Fibroblast of skin of left quadriceps (primary cell): ENCODE measurements at regions not wholly inside any gene's neighbourhood (a gene's known extent, or its start where the extent isn't known, plus 50 kb on each side); places are given as distances from the start of the nearest gene placed in this dataset.
"Not testable (repeated sequence)": the region's sequence is repeated elsewhere in the genome, so short reads cannot be mapped to it uniquely, and the experiment has no call there.

Source experiments
- DNase-seq, 2 experiments: peaks; one replicate each; pipeline ENCODE4 v3.0.0-alpha.2; 2013; ENCODE audit warnings: low read depth in 2 of 2

- no peak for DNase-seq
Measured at GRCh38 chr3:21989341-21990042, 238.5 kb upstream of the ZNF385D start.

GRCh38 chr3:21991061-21991460, 240.1 kb upstream of the ZNF385D start:
- DNase-seq, result no peak

- DNase-seq, result no peak
Measured at GRCh38 chr3:21995079-21995607, 244.1 kb upstream of the ZNF385D start.

- no peak for DNase-seq
Measured at GRCh38 chr3:22007368-22007767, 256.4 kb upstream of the ZNF385D start.

- DNase-seq, result no peak
Measured at GRCh38 chr3:22010997-22011396, 260.0 kb upstream of the ZNF385D start.

- DNase-seq, result peak in 1 of 2 experiments; percentile 1
Measured at GRCh38 chr3:22012471-22012870, 261.5 kb upstream of the ZNF385D start.

GRCh38 chr3:22013641-22014040, 262.6 kb upstream of the ZNF385D start:
- no peak for DNase-seq

- no peak for DNase-seq
Measured at GRCh38 chr3:22016197-22016596, 265.2 kb upstream of the ZNF385D start.

GRCh38 chr3:22024638-22025037, 273.6 kb upstream of the ZNF385D start:
- DNase-seq, result not testable (repeated sequence)

- no peak for DNase-seq
Measured at GRCh38 chr3:22029480-22029879, 278.5 kb upstream of the ZNF385D start.

GRCh38 chr3:22039161-22039560, 288.2 kb upstream of the ZNF385D start:
- DNase-seq, result no peak

GRCh38 chr3:22040150-22040549, 289.1 kb upstream of the ZNF385D start:
- DNase-seq, result no peak

- no peak for DNase-seq
Measured at GRCh38 chr3:22045882-22046281, 294.9 kb upstream of the ZNF385D start.

- DNase-seq, result no peak
Measured at GRCh38 chr3:22063500-22063899, 312.5 kb upstream of the ZNF385D start.

GRCh38 chr3:22068619-22069018, 317.6 kb upstream of the ZNF385D start:
- no peak for DNase-seq

GRCh38 chr3:22088204-22088603, 337.2 kb upstream of the ZNF385D start:
- no peak for DNase-seq

- peak in 1 of 2 experiments; percentile 4 for DNase-seq
Measured at GRCh38 chr3:22089284-22089683, 338.3 kb upstream of the ZNF385D start.

GRCh38 chr3:22091329-22091728, 340.3 kb upstream of the ZNF385D start:
- DNase-seq, result no peak

GRCh38 chr3:22098021-22098420, 347.0 kb upstream of the ZNF385D start:
- no peak for DNase-seq

GRCh38 chr3:22101351-22101750, 350.3 kb upstream of the ZNF385D start:
- no peak for DNase-seq

- no peak for DNase-seq
Measured at GRCh38 chr3:22101811-22102210, 350.8 kb upstream of the ZNF385D start.

- no peak for DNase-seq
Measured at GRCh38 chr3:22103423-22103822, 352.4 kb upstream of the ZNF385D start.

- DNase-seq, result no peak
Measured at GRCh38 chr3:22106213-22106896, 355.3 kb upstream of the ZNF385D start.
